ENCODE measurements at regions not wholly inside any gene's neighbourhood (a gene's known extent, or its start where the extent isn't known, plus 50 kb on each side); places are given as distances from the start of the nearest gene placed in this dataset.

DNA sequence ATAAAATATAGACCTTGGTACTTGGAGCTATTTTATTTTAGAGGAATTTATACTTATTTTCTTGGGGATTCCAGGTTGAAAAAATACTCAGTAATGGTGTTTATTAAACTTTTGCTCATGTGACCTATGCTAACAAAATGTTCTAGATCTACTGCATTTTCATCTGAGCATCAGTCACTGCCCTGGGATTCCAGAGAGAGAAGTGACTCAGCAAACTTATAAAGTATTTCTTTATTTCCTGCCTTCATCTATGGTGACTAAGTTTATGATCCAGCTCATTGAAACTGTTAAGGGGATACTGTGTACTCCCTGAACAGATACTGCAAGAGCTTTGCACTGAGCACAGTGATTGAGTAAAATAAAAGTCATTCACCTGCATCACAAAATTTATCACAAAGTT lies 298.5 kb upstream of the CDH18 start:
- ATAC-seq = peak; percentile 88

DNA sequence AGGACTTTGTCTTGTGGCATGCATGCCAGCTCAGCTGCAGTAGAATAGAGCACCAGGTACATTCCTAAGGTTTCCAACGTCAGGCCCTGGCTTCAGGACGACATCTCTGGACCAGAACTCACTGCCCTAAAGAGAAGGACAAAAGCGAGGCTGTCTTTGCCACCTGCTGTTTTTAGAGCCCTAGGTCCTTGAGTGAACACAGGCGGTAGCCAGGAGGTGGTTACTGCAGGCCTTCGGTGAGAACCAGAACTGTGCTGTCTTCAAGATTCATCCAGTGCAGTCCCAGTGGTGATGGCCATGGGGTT lies 288.9 kb upstream of the CDH18 start:
- intact Hi-C loops (cut with micrococcal nuclease; ENCODE audit: unreplicated experiment) (no loop called here), in situ Hi-C loops (cut with HindIII; ENCODE audit: low pct_unique_long_range_greater_than_20kb, low sequenced_read_pairs) (no loop called here)
- 0 out of 2 replicates have a peak overlapping the region, but pooled peaks have one; percentile 23 for H3K27ac ChIP-seq (ENCODE audit: low read length)
- no peak for ATAC-seq
- no peaks in the 10 kb centered on the region; the same call in 1 of the 2 replicates for H3K4me1 ChIP-seq (ENCODE audit: control insufficient read depth, insufficient read depth, low read length)
- H3K4me3 ChIP-seq (ENCODE audit: low read depth in 2 of 2, low read length in 2 of 2) = no peak overlapping the region
- H3K27me3 ChIP-seq (ENCODE audit: control insufficient read depth, insufficient read depth, low read length) = no peaks in the 10 kb centered on the region
- H3K36me3 ChIP-seq (ENCODE audit: control insufficient read depth, insufficient read depth, low read length) = no peaks in the 10 kb centered on the region
- DNase-seq (ENCODE audit: low read depth, low spot score) = no peak
- BruUV-seq (replicated peaks) = no TSS peak
- ChIA-PET CTCF (no interaction called here), POLR2A (no interaction called here)
- H3K9me3 ChIP-seq (ENCODE audit: control insufficient read depth, insufficient read depth, low read depth, low read length) = peaks cover 9% of the 10 kb centered on the region; the same call in 1 of the 2 replicates
- TF ChIP-seq, protein P1, sequence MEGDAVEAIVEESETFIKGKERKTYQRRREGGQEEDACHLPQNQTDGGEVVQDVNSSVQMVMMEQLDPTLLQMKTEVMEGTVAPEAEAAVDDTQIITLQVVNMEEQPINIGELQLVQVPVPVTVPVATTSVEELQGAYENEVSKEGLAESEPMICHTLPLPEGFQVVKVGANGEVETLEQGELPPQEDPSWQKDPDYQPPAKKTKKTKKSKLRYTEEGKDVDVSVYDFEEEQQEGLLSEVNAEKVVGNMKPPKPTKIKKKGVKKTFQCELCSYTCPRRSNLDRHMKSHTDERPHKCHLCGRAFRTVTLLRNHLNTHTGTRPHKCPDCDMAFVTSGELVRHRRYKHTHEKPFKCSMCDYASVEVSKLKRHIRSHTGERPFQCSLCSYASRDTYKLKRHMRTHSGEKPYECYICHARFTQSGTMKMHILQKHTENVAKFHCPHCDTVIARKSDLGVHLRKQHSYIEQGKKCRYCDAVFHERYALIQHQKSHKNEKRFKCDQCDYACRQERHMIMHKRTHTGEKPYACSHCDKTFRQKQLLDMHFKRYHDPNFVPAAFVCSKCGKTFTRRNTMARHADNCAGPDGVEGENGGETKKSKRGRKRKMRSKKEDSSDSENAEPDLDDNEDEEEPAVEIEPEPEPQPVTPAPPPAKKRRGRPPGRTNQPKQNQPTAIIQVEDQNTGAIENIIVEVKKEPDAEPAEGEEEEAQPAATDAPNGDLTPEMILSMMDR (IDR thresholded peaks at IDR 0.05) = no peak
- no peak for TF ChIP-seq SIN3A (IDR thresholded peaks at IDR 0.05; ENCODE audit: borderline replicate concordance, insufficient read depth, low read depth, low read length)
- TF ChIP-seq, protein P2, sequence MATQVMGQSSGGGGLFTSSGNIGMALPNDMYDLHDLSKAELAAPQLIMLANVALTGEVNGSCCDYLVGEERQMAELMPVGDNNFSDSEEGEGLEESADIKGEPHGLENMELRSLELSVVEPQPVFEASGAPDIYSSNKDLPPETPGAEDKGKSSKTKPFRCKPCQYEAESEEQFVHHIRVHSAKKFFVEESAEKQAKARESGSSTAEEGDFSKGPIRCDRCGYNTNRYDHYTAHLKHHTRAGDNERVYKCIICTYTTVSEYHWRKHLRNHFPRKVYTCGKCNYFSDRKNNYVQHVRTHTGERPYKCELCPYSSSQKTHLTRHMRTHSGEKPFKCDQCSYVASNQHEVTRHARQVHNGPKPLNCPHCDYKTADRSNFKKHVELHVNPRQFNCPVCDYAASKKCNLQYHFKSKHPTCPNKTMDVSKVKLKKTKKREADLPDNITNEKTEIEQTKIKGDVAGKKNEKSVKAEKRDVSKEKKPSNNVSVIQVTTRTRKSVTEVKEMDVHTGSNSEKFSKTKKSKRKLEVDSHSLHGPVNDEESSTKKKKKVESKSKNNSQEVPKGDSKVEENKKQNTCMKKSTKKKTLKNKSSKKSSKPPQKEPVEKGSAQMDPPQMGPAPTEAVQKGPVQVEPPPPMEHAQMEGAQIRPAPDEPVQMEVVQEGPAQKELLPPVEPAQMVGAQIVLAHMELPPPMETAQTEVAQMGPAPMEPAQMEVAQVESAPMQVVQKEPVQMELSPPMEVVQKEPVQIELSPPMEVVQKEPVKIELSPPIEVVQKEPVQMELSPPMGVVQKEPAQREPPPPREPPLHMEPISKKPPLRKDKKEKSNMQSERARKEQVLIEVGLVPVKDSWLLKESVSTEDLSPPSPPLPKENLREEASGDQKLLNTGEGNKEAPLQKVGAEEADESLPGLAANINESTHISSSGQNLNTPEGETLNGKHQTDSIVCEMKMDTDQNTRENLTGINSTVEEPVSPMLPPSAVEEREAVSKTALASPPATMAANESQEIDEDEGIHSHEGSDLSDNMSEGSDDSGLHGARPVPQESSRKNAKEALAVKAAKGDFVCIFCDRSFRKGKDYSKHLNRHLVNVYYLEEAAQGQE (IDR thresholded peaks at IDR 0.05; ENCODE audit: insufficient read depth in 1 of 2, low read depth in 2 of 2, low read length in 1 of 2) = no peak

More for the DNA sequence above, 298.5 kb upstream of the CDH18 start:
- no TSS peak for BruUV-seq (replicated peaks)
- intact Hi-C loops (cut with micrococcal nuclease; ENCODE audit: unreplicated experiment) = no loop called here
- TF ChIP-seq TCF7L2 (IDR thresholded peaks at IDR 0.05; ENCODE audit: low read depth, low read length) = no peak
- TF ChIP-seq SIN3A (IDR thresholded peaks at IDR 0.05; ENCODE audit: borderline replicate concordance, insufficient read depth, low read depth, low read length) = no peak
- TF ChIP-seq, protein P2 (IDR thresholded peaks at IDR 0.05; ENCODE audit: insufficient read depth in 1 of 2, low read depth in 2 of 2, low read length in 1 of 2) = no peak
- TF ChIP-seq POLR2AphosphoS5 (IDR thresholded peaks at IDR 0.05; ENCODE audit: low read depth, low read length) = no peak
- TF ChIP-seq, protein P1 (IDR thresholded peaks at IDR 0.05) = no peak
- Histone ChIP-seq H3K27me3 (ENCODE audit: control insufficient read depth, insufficient read depth, low read length) (no peaks in the 10 kb centered on the region), H3K36me3 (ENCODE audit: control insufficient read depth, insufficient read depth, low read length) (no peaks in the 10 kb centered on the region), H3K27ac (ENCODE audit: low read length) (no peak overlapping the region), H3K4me1 (ENCODE audit: control insufficient read depth, insufficient read depth, low read length) (no peaks in the 10 kb centered on the region; the same call in 1 of the 2 replicates), H3K4me3 (ENCODE audit: low read depth in 2 of 2, low read length in 2 of 2) (no peak overlapping the region), H3K9me3 (ENCODE audit: control insufficient read depth, insufficient read depth, low read depth, low read length) (no peaks in the 10 kb centered on the region)
- in situ Hi-C loops (cut with HindIII; ENCODE audit: low pct_unique_long_range_greater_than_20kb, low sequenced_read_pairs) = no loop called here
- DNase-seq (ENCODE audit: low read depth, low spot score) = peak; percentile 51
- POLR2A ChIA-PET = interaction anchor here (0.5 kb wide), 1 partner anchor 384 kb away, joined by 4 read pairs; no protein-coding TSS in a partner anchor
- CTCF ChIA-PET = no interaction called here
